ENCODE measurements at regions not wholly inside any gene's neighbourhood (a gene's known extent, or its start where the extent isn't known, plus 50 kb on each side); places are given as distances from the start of the nearest gene placed in this dataset.

GRCh38 chr5:8138884-8139283, 269.9 kb downstream of the MTRR start:
- H3K36me3 ChIP-seq: no peaks in the 10 kb centered on the region
- WGBS, 4 donors: 51 to 68% (median 62%) methylated on average over 5 of the region's 5 CpGs
- intact Hi-C loops (cut with DNase I): no loop called here
- DNase-seq (no peak), ATAC-seq (no peak)
- no peaks in the 10 kb centered on the region for H3K27me3 ChIP-seq
- no peak for TF ChIP-seq POLR2A (IDR thresholded peaks at IDR 0.05)
- no peak for TF ChIP-seq CTCF (IDR thresholded peaks at IDR 0.05)
- no peaks in the 10 kb centered on the region for H3K4me1 ChIP-seq
- H3K9me3 ChIP-seq: no peaks in the 10 kb centered on the region
- H3K4me3 ChIP-seq: no peak overlapping the region
- no peak overlapping the region for H3K27ac ChIP-seq

GRCh38 chr5:8150791-8151190, 281.8 kb downstream of the MTRR start:
- H3K27me3 ChIP-seq: no peaks in the 10 kb centered on the region
- H3K27ac ChIP-seq: no peak overlapping the region
- no peaks in the 10 kb centered on the region for H3K36me3 ChIP-seq
- intact Hi-C loops (cut with DNase I): no loop called here
- no peak overlapping the region for H3K4me3 ChIP-seq
- WGBS, 4 donors: 82 to 88% (median 85%) methylated on average over 1 of the region's 1 CpG
- no peaks in the 10 kb centered on the region for H3K9me3 ChIP-seq
- ATAC-seq: no peak
- no peak for DNase-seq
- no peaks in the 10 kb centered on the region for H3K4me1 ChIP-seq
- TF ChIP-seq POLR2A (IDR thresholded peaks at IDR 0.05): no peak
- no peak for TF ChIP-seq CTCF (IDR thresholded peaks at IDR 0.05)

- WGBS, 4 donors: 58 to 75% (median 65%) methylated on average over 3 of the region's 3 CpGs
- intact Hi-C loops (cut with DNase I): no loop called here
Observed at GRCh38 chr5:8156706-8157105, 287.8 kb downstream of the MTRR start.

GRCh38 chr5:8157320-8157822, 288.4 kb downstream of the MTRR start:
- ATAC-seq (no peak), DNase-seq (no peak)
- Histone ChIP-seq H3K36me3 (no peaks in the 10 kb centered on the region), H3K4me1 (no peaks in the 10 kb centered on the region), H3K4me3 (no peak overlapping the region), H3K27ac (no peak overlapping the region), H3K27me3 (no peaks in the 10 kb centered on the region), H3K9me3 (no peaks in the 10 kb centered on the region)
- TF ChIP-seq POLR2A (IDR thresholded peaks at IDR 0.05) (no peak), CTCF (IDR thresholded peaks at IDR 0.05) (no peak)
- intact Hi-C loops (cut with DNase I): no loop called here
- WGBS, 4 donors: 65 to 73% (median 70%) methylated on average over 7 of the region's 7 CpGs

More at GRCh38 chr5:8156706-8157105, 287.8 kb downstream of the MTRR start:
- Histone ChIP-seq H3K4me3 (no peak overlapping the region), H3K27me3 (no peaks in the 10 kb centered on the region), H3K36me3 (no peaks in the 10 kb centered on the region), H3K9me3 (no peaks in the 10 kb centered on the region), H3K27ac (no peak overlapping the region), H3K4me1 (no peaks in the 10 kb centered on the region)
- no peak for DNase-seq
- TF ChIP-seq CTCF (IDR thresholded peaks at IDR 0.05) (no peak), POLR2A (IDR thresholded peaks at IDR 0.05) (no peak)
- no peak for ATAC-seq

All from heart left ventricle (tissue), 16 donors.